Limb (tissue), 2 donors: ENCODE measurements at regions not wholly inside any gene's neighbourhood (a gene's known extent, or its start where the extent isn't known, plus 50 kb on each side); places are given as distances from the start of the nearest gene placed in this dataset.
A peak's percentile ranks its signal among the peaks of the same experiment; 100 is the strongest.
"Not testable (repeated sequence)": the region's sequence is repeated elsewhere in the genome, so short reads cannot be mapped to it uniquely, and the experiment has no call there.

ENCODE experiments used
- DNase-seq, 2 donors: peaks; one replicate each; pipeline ENCODE4 v3.0.0-alpha.2; 2016; ENCODE audit errors: extremely low spot score in 2 of 2

DNA sequence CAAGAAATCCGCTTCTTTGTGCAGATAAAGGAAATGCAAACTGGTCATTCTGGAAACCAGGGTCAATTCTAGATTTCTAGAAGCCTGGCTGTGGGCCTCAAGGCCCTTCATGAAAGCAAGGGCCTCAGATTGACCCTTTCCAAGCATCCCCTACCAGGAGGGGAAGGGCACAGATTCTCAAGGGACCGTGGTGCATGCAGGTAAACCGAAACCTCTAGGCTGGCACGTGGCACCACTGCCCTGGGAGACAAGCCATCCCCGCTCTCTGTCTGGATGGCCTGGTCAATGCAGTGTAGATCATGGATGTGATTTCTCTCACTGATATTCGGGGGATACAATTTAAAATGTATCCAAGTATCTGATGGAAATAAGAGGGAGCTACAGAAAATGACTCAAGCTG, 69.4 kb downstream of the TOMM20 start:
- DNase-seq, result no peak

DNA sequence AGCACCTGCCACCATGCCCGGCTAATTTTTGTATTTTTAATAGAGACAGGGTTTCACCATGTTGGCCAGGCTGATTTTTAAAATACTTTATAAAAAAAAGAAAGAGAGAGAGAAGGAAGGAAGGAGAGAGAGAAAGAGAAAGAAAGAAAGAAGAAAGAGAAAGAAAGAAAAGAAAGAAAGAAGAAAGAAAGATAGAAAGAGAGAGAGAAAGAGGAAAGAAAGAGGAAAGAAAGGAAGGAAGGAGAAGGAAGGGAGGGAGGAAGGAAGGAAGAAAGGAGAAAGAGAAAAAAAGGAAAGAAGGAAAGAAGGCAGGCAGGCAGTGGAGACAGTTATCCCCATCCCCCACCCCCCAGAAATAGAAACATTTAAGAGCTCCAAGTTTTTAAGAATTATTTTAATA, 69.9 kb downstream of the TOMM20 start:
- no peak for DNase-seq

- DNase-seq, result no peak
These were observed 71.0 kb downstream of the TOMM20 start for GRCh38 chr1:235057385-235058306.

GRCh38 chr1:235056937-235057336, 71.7 kb downstream of the TOMM20 start:
- no peak for DNase-seq

- DNase-seq, result no peak
These were observed 73.7 kb downstream of the TOMM20 start for GRCh38 chr1:235054936-235055335.

GRCh38 chr1:235054466-235054865, 74.2 kb downstream of the TOMM20 start:
- no peak for DNase-seq

- DNase-seq, result no peak
These were observed 76.3 kb downstream of the TOMM20 start for GRCh38 chr1:235052067-235053008.

- peak in 1 of 2 donors; percentile 46 for DNase-seq
These were observed 77.1 kb downstream of the TOMM20 start for GRCh38 chr1:235051521-235051920.

DNA sequence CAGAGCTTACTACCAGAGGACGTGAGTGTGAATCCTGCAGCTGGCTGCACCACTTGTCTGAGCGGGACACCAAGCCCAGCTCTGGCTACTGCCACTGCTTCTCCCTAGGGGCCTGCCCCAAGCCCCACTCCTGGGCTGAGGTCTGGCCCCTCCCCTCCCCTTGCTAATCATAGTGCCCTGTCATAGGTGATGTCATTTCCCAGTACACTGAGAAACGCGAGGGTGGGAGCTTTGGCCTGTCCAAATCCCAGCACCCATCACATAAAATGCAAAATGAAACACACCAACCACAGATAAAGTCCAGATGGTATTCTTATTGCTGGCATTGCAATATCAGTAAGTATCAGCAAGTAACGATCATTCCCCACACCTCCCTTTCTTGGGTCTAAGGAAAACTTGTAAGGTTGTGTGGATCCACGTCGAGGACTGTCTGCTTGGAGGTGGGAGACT, 77.7 kb downstream of the TOMM20 start:
- no peak for DNase-seq

DNA sequence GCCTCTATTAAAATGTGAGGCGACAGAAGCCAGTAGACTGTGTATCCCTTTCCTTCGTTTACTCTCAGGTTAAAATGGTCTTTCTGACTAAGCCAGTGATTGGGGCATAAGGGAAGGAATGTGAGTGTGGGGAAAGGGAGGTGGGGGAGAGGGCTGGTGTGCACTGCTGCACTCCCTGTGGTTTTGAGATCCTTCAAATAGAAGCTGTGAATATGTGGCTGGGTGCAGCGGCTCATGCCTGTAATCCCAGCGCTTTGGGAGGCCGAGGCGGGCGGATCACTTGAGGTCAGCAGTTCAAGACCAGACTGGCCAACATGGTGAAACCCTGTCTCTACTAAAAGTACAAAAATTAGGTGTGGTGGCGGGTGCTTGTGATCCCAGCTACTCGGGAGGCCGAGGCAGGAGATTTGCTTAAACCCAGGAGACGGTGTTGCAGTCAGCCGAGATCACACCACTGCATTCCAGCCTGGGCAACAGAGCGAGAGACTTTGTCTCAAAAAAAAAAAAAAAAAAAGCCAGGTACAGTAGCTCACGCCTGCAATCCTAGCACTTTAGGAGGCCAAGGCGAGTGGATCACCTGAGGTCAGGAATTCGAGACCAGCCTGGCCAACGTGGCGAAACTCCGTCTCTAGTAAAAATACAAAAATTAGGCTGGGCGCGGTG, 78.8 kb downstream of the TOMM20 start:
- DNase-seq, result not testable (repeated sequence)

DNA sequence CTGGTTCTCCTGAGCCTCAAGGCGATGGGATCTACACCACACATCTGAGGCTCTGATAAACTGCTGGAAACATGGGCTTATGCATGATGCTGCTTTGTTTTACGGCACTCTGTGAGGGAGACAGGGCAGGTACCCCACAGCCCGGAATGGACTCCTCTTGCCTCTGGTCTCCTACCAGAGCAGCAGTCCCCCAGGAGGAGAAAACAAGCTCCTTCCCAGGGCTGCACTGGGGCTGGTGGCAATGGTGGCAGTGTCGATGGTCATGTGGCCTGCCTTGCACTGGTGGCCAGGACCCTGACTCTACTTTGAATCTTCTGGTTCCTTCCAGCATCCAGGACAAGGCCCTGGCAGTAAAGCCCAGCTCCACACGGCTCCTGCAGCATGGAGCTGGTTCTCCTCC, 79.4 kb downstream of the TOMM20 start:
- no peak for DNase-seq

GRCh38 chr1:235047331-235047871, 81.2 kb downstream of the TOMM20 start:
- no peak for DNase-seq

DNA sequence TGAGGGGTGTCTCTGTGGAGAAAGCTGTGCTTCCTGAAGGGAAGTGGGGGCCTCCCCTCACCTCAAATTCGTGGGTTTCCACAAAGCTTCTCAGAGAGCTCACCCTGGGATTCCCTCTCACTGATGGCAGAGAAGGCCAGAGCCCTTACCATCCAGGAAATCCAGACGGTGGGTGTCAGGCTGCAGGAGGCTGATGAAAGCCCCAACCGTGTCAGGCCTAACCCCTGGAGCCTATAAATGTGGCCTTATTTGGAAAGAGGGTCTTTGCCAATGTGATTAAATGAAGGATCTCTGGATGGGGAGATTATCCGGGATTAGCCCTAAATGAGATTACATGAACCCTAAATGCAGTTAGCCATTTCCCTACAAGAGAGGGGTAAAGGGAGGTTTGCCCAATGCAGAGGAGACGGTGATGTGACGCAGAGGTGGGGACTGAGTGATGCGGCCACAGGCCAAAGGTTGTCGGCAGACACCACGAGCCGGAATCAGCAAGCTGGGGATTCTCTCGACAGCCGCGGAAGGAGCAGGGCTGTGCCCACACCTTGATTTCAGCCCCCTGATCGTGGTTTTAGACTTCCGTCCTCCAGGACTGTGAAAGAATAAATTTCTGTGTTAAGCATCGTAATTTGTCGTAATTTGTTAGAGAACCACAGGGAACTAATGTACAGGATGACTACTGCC, 82.6 kb downstream of the TOMM20 start:
- DNase-seq, result no peak

DNA sequence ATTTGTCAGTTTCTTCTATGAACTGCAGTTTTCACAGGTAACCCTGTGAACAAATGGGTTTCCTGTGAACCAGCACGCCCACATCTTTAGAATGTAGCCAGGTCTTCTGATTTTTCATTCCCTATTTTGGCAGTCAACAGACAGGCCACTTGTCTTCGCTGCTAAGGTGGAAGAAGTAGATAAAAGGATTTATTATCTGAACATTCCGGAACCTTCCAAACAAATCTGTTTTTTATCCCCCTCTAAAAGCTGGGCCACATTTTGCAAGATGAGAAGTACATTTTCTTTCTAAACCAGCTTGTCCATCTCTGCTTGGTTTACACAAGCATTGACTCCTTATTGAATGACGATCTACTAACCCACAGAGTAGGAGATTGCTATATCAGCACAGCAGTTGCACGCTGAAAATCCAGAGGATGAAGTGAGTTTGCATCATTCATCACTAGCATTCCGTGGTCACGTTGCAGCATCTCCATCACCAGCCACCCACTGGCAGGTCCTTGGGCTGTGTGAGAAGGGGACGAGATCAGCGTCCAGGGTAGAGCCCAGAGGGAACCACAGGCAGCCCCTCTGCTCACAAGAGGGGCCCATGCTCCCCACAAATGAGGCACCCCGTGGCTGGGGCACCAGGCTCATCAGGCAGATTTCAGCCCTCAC, 83.5 kb downstream of the TOMM20 start:
- DNase-seq, result no peak

DNA sequence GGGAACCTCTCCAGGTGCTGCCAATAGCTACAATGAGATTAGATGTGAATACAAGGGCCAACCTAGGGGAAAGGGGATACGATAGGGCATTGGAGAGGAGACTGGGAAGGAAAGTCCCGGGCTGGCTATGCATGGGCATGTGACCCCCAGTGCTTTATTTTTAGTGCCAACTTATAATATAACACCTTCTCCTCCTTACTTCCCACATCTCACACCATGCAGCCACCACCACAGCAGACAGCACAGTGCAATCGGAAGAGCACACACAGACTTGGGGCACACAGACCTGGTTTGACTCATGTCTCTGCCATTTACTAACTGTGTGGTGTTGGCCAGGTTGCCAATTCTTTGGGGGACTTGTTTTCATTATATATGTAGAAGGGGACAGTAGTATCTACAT, 85.4 kb downstream of the TOMM20 start:
- DNase-seq, result no peak

DNA sequence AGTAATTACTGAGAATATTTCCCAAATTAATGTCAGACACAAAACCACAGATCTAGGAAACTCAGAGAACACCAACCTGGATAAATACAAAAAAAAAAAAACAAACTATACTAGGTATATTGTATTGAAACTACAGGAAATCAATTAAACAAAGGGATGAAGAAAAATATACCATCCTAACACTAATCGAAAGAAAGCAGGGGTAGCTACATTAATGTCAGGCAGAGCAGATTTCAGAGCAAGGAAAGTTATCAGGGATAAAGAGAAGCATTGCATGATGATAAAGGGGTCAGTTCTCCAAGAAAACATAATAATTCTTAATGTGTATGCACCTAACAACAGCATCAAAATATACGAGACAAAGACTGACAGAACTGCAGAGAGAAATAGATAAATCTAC, 89.9 kb downstream of the TOMM20 start:
- no peak for DNase-seq

GRCh38 chr1:235035928-235036327, 92.7 kb downstream of the TOMM20 start:
- no peak for DNase-seq

DNA sequence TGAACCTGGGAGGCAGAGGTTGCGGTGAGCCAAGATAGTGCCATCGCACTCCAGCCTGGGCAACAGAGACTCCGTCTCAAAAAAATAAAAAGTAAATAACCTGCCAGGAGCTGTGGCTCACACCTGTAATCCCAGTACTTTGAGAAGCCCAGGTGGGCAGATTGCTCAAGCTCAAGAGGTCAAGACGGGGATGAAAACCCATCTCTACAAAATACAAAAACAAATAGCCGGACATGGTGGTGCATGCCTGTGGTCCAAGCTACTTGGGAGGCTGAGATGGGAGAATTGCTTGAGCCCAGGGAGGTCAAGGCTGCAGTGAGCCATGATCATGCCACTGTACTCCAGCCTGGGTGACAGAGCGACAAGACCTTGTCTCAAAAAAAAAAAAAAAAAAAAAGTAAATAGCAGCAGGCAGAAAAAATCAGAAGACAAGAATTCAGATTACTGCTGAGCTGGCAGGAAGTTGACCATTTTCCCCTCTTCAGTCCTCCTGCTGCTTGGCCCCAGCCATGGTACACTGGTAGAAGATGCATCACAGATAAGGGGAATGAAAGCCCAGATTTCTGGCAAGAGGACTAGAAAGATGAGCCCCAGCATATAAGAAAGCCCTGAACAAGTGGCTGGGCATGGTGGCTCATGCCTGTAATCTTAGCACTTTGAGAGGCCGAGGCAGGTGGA, 97.6 kb downstream of the TOMM20 start:
- no peak for DNase-seq

DNA sequence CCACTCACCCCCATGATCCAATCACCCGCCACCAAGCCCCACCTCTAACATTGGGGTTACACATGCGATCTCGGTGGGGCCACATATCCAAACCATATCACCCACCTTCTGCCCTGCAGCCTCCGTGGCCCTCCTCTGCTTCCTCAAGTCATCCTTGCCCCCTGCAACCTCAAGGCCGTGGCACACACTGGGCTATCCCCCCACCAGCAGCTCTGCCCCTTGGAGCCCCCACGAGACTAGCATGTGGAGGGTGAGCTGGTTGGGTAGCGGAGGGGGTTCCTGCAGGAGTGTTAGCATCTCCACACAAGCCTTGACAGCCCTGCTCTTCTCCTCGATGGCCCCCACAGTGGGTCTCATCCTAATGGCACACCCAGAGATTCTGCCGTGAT, 100.8 kb downstream of the TOMM20 start:
- DNase-seq, result no peak
